Non-pigmented ciliary epithelial cell (primary cell): ENCODE measurements at regions not wholly inside any gene's neighbourhood (a gene's known extent, or its start where the extent isn't known, plus 50 kb on each side); places are given as distances from the start of the nearest gene placed in this dataset.
"Not testable (repeated sequence)": the region's sequence is repeated elsewhere in the genome, so short reads cannot be mapped to it uniquely, and the experiment has no call there.

ENCODE experiments used
- DNase-seq: peaks from one replicate; pipeline ENCODE4 v3.0.0-alpha.2; 2010; ENCODE audit warnings: low read depth

DNA sequence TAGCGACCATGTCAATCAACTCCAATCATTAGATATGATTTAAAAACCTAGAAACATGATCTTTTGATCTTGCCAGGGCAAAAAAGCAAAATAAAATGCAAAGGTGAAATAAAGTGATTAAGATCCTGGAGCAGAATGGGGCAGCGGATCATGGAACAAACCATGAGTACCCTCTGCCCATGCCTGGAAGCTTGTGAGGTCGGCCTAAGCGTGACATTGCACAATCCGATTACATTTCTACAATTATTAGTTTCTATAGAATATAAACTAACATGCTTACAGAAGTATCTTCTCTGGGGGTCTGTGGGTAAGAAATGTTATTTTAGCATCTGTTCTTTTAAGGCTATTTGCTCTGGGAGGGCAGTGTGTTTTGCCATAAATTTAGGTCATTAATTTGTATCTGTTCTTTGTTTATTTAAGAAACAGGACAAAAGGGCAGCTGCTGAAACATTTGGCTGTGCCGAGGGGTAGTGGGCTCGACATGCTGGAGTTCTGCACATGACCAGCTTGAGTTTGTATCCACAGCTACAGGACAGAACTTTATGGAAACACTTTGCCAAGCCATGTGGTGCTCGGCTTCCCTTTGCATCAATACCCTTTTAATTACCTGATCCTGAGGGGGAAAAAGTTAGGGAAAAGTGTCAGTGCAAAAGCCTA, 55.9 kb downstream of the ZBTB18 start:
- DNase-seq: no peak

DNA sequence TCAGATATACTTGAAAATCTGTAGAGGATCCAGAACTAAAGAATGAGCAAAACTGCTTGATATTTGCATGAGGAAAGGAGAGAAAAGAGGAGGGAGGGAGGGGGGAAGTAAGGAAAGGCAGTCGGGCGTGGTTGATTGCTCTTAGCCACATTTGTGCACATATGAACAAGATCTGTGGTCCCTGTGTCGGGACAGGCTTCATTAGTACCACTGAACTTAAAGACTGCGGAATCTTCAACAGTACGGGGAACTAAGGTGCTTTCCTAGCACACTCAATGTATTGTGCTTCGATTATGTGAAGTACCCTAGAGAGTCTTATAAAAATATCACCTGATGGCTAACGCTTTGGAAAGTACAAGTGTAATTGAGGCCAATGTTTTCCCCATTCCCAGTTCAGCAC, 59.9 kb downstream of the ZBTB18 start:
- no peak for DNase-seq

DNA sequence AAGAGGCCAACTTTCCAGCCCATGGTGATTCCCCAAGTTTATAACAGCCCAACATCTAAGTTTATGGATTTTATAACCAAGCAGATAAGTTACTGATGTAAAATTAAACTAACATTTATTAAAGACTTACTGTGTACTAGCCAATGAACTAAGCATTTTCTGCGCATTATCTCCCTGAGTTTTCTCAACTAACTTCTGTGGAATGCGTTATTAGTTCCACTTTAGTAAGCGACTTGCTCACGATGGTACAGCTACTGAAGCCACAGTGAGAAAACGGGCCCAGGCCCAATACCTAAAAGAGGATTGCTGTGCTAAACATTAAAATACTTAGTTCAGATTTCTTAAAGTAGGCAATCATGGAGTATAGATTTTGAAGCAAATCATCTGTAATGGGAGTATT, 61.0 kb downstream of the ZBTB18 start:
- DNase-seq: no peak

DNA sequence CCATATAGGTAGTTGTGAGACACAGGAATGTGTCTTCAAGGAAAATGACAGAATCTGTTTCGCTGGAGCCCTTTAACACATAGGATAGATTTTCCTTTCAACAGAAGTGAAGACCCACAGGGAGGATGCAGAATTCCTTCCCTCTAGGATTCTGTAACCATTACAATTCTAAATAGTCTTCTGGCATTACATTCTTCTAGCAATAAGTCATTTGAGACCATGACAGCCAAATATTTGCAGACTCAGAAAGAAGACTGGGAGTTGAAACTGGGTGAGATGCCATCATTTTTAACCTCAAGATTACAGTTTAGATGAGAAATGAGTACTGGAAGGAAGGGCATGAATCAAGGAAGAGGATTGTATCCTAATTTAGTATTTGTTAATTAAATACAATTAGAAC, 61.6 kb downstream of the ZBTB18 start:
- DNase-seq: peak; percentile 45

DNA sequence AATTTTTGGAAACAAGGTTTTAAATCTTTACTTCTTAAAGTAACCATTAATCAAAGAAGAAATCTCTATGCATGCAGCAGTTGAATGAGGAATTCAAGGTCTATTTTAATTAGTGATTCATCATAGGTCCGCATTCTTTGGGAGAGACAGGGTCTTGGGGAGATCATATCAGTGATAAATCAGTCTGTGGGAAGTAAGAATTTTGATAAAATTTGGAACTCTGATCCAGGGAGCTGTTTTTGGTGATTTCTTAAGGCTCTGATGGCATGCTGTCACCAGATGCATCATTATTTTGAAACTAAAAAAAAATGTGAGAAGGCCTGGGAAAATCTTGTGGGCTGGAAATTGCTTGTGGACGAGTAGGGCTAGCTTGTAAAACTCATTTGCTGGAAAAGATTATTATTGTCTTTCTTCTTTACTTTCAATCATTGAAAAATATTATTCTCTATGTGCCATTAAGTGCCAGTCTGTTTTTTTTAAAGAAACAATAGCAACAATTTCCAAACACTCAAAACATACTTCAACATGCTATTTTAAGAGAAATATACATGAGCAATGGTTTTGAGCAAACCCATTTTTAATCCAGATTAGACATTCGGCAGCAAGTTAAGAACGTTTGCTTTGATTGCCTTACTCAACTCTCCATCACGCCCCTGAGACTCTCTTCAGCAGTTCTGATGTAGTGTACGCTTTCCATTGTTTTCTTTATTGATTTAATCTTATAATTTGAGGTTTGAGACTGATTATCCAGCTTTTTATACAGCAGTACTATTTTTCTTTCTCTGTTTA, 62.6 kb downstream of the ZBTB18 start:
- peak; percentile 42 for DNase-seq

DNA sequence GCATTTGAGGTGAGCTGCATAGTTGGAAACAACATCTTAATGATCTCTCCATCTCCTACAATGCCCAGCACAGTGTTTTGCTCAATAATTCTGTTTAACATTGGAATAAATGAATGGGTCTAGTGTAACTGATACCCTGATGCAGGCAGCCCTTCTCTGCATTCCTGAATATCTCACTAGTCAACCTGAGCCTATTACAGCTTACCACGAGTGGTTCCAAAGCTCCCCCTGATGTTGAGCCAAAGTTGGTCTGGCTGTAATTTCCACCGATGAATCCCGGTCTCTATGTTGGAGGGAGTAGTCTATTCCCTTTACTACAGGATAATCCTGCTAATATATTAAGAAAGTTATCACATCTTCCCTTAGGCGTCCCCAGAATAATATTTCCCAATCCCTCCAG, 63.8 kb downstream of the ZBTB18 start:
- DNase-seq: no peak

DNA sequence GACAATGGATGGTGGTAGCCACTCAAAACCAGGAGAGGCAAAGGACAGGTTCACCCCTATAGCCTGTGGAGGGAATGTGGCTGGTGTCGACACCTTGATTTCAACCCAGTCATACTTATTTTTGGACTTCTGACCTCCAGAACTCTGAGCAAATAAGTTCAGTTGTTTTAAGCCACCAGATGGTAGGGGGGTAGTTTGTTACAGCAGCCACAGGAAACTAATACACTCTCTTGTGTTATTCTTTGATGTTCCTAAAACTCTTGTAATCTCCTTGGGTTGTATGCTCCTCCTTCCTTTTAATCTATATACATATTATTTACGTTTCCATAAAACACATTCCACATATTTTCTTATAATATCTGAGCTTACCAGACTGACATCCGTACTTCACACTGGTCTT, 65.9 kb downstream of the ZBTB18 start:
- no peak for DNase-seq

DNA sequence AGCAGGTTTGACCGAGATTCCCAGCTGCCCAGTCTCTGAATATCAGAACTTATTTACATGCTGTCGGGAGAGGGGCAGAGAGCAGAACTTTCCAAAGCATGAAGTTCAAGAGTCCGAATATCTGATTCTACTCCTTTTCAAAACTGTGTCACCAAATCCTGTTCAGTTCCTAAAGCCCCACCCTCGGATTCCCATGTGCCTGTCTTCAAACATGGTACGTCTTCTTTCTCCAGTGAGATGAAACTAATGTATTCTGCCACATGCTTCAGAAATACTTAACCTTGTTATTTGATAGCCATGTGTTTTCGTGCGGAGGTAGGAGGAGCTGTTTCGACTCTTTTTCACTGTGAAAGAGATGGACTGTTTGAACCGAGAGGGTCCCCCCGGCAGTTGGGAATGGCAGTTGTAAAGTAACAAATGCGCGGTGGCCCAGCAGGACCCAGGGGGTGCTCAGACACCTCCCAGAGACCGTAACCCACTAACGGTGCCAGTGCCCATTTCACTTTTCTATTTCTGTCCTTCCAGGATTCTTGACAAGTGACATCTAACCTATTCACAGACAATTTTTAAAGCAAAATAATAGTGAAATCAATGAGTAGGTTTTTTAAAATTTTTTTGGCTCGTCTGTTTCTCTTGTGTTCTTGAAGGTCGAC, 67.2 kb downstream of the ZBTB18 start:
- DNase-seq: no peak

DNA sequence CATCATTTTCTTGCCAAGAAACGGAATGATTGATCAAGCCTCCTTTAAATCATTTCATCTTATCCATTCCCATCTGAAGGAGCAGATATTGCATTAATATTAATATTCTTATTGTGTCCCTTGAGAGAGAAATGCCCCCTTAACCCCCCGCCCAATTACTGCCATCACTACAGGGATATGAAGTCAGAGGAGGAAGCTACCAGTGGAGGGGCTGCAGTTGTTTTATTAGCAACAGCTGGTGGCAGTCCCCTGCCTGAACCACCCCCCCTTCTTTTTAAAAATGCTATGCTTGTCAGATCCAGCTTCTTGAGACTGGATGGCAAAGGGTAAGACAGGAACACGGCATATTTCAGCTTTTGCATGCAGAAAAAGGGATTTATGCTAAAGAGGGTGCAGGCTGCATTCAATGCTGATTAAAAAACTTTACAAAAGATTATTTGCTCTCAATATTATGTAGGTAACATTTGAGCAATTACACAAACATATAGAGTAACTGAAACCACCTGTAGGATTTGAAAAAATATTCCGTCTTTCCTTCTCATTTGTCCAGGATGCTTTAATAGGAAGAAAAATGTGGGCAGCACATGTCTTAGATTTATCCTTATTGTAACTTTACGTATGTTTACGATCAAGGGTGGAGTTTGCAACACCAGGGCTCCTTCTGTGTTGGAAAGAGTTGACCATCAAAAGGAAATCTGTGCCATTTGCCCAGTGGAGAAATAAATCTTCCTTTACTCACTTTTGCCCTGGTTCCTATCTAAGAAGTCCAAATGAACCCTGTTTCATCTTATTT, 77.7 kb downstream of the ZBTB18 start:
- DNase-seq: no peak

DNA sequence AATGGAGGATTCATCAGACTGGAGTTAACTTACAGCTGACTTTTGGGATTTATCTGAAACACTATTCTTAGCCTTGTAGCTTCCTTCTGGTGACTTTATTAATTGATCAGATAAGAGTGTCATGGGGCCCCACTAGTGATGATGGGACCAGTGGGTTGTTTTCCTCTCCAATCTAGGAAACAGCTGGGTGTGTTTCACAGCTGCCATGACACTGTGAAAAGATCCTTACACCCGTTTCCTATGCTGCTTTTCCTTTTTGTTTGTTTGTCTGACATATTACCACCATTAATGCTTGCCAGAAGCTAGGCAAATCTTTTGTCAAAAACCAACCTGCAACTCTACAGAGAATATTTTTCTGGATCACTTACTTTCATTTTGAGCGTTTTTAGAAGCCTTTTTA, 86.2 kb downstream of the ZBTB18 start:
- no peak for DNase-seq

DNA sequence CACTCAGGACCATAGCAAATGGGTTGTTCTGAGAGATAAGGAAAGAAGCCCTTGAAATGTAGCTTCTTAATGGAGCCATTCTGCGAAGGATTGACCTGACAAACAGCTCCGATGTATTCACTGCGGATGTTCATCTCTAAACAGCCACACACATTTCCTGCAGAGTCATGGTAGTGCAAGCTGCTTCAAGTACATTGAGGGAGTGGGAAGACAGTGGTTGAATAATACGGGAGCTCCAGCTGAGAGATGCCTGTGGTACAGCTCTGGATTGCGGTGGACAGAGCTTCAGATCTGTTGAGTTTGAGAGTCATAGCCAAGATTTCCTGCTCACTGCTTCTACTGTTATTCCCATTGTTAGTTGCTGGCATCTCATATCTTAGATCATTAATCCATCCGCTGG, 86.6 kb downstream of the ZBTB18 start:
- no peak for DNase-seq

DNA sequence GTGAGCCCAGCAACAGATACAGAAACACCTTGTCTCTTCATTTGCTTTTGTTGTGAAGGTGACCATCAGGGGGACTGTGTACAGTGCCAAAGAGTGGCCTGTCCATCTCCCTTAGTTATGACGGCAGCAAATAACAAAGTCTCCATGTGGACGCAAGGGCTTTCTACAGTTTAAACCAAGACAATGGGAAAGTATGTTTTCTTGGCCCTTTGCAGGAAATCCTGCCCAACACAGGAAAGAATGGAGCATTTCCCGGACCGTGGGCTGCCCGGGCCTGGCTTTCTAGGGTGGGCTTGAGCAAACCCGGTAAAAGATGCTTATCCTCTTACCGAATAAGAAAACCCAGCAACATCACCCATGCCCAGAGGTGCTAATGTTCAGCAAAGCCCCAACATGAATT, 87.3 kb downstream of the ZBTB18 start:
- DNase-seq: no peak

DNA sequence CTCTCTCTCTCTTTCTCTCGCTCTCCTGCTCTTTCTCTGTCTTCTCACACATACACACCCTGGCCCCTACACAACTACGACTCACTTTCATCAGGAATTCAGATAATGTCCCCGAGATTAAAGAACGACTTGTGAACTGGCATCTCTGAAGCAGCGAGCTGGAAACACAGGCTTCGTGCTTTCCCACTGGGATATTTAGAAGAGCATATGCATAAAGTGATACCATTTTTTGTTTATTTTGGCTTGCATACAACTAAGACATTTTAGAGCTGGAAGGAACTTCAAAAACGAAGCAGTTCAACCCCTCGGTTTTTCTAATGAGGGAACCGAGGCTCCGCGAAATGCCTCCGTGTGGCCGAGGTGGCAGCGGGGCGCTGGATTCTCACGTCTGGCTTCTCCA, 88.6 kb downstream of the ZBTB18 start:
- DNase-seq: no peak

DNA sequence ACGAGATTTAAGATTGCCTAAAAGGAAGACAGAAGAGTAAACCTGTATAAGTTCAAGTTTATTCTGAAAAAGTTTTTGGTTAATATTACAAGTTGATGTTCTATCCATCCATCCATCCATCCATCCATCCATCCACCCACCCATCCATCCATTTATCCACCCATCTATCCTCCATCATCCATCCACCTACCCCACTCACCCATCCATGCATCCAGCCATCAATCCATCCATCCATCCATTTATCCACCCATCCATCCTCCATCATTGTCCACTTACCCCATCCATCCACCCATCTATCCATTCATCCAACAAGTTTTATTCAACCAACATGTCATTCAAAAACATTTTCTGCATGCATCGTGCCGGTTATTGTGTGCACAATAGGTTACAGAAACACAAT, 89.3 kb downstream of the ZBTB18 start:
- DNase-seq: no peak

DNA sequence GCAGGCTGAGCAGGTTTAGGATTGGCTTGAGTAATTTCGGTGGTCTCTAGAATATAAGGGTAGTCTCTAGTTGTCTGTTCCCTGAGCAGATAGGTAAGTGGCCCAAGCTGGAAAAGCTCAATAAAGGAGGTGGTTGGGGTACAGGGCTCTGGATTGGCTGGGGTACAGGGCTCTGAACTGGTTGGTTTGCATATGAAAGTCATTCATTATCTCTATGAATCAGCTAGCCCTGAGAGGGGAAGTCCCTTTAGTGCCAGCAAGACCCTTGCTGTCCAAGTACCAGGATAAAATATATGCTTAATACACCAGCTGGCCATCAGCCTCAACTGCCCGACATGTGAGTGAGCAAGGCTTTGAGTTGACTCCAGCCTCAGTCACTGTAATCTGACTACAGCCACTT, 93.0 kb downstream of the ZBTB18 start:
- no peak for DNase-seq

DNA sequence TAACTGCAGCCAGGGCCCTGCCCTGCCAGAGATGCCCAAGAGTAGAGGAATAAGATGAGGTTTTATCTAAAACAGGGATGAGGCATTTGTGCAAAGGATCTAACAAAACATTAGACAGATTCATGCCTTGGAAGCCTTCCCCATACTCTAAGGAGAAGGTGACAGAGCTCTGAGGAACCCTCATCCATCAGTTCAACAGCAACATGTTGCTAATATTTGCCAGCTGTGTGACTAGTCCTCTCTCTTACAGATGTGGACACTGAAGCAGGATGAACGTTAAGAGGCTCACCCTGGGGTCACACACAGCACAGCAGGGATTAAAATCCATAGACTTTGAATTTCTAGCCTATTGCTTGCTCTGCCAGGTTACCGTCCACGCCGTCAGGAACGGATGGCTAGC, 99.0 kb downstream of the ZBTB18 start:
- no peak for DNase-seq

DNA sequence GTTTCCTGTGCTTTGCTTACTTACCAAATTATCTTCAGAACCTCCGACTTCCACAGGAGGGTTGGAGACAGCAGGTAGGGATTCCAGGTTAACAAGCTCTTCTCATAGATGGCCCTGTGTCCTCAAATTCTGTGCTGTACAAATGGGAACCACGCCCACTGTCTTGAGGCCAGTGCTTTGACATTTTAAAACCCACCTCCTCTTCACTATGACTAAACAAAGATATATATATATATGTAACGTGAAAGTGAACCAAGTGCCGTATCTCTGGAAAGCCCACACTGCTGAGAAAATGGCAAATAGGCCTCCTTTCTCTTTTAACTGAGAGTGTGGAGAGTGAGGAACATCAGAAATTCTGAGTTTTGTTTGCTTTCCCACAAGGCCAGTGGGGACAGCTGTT, 99.6 kb downstream of the ZBTB18 start:
- no peak for DNase-seq

DNA sequence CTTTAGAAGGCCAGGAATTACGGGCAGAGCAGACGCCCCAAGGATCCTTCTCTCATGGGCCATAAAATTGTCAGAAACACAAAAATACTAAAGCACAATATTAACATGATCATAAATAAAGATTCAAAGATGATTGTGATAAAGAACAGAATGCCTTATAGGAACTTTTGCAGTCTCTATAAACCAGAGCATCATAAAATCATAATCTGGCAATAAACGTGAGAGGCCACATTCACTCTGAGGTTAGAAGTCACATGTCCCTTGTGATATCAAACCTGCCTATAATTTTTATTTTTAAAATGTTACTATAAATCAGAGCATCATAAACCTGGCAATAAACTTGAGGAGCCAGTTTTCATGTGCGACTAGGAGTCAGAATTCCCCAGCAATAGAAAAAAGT, 100.5 kb downstream of the ZBTB18 start:
- no peak for DNase-seq

DNA sequence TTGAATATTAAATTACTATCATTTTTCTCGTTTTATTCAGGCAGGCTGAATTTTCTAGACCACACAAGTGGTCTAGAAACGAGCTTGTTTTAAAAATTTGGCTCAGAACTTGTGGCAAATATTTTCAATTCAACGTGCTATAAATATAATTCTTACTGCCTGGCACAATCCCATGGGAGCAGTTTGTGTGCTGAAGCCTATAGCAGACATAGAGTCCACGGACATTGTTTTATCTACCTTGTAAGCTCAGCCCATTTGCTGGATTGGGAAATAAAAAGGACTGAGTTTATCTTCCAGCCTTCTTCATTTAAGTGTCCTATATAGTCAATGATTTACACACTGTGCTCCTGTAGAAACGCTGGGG, 103.4 kb downstream of the ZBTB18 start:
- DNase-seq: no peak

DNA sequence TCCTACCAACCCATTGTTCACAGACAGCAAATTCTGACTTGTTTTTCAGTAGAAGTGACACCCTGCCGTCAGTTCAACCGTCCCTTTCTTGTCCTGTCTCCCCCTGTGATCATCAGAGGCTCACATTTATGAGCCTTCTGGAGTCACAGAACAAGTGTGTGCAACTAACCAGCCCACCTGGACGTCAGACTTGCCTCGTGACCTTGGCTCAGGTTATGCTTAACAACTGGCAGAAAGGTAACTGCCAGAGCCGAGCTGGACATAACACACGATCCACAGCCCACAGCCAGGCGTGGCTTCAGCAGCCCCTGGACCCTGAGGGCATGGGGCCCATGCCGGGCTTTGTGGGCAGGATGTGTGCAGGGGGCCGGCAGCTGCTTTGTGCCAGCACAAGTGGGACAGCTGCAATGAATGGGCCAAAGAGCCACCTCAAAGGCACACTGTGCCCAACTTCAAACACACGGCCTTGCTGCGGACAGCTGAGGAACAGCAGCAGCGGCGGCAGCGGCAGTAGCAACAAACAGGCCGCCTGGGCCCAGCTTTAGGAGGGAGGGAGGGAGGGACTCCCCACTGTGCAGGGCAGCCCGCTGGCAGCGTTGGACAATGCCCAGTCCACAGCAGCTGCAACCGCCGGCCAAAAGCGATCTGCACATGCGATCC, 103.9 kb downstream of the ZBTB18 start:
- DNase-seq: no peak

DNA sequence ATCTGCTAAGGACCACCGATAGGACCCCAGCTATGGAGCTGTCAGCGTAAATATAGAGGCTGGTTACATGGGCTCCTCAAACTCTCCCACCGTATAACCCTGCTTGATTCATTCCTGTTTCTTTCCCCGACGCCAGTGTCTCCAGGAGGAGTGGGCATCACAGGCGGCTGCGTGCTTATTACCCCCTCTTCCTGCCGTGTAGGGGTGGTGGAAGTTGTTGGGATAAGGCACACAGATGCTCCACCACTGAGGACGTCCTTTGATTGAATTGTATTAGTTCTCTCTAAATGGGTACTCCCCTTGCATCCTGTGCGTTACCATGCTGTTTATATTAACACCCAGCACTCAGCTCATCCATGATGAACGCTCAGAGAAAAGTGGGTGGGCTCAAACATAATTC, 104.6 kb downstream of the ZBTB18 start:
- no peak for DNase-seq

DNA sequence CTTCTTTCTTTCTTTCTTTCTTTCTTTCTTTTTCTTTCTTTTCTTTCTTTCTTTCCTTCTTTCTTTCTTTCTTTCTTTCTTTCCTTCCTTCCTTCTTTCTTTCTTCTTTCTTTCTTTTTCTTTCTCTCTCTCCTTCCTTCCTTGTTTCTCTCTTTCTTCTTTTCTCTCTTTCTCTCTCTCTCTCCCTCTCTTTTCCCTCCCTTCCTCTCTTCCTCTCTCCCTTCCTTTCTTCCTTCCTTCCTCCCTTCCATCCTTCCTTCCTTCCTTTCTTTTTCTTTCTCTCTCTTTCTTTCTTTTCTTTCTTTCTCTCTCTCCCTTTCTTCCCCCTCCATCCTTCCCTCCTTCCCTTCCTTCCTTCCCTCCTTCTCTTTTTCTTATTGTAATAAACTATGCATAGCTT, 105.5 kb downstream of the ZBTB18 start:
- DNase-seq: not testable (repeated sequence)
